Esophagus muscularis mucosa (tissue), 4 donors: ENCODE measurements at regions not wholly inside any gene's neighbourhood (a gene's known extent, or its start where the extent isn't known, plus 50 kb on each side); places are given as distances from the start of the nearest gene placed in this dataset.
"Not testable (repeated sequence)": the region's sequence is repeated elsewhere in the genome, so short reads cannot be mapped to it uniquely, and the experiment has no call there.

Experiments
- DNase-seq: peaks from one replicate; pipeline ENCODE4 v3.0.0-alpha.2; 2017; ENCODE audit errors: extremely low spot score
- H3K27ac ChIP-seq, 4 donors: fragments of 200-600 bp; sonication (generic); replicated peaks in 1 of 4; 1 replicate in 3 of 4; 2 replicates in 1 of 4; pipeline ENCODE4 v1.5.1; 2016 to 2019; ENCODE audit warnings: mild to moderate bottlenecking in 1 of 4
- H3K27me3 ChIP-seq, 4 donors: fragments of 200-600 bp; sonication (generic); one replicate each; pipeline versions ENCODE4 v1.5.1 to v1.6.0; 2016 to 2019
- H3K36me3 ChIP-seq, 4 donors: fragments of 200-600 bp; sonication (generic); one replicate each; pipeline ENCODE4 v1.5.1; 2016 to 2019
- H3K4me1 ChIP-seq, 4 donors: fragments of 200-600 bp; sonication (generic); one replicate each; pipeline ENCODE4 v1.5.1; 2016 to 2019
- H3K4me3 ChIP-seq, 4 donors: fragments of 200-600 bp; sonication (generic); 1 replicate in 2 of 4; 2 replicates in 2 of 4; pipeline ENCODE4 v1.5.1; 2016 to 2019; ENCODE audit warnings: mild to moderate bottlenecking in 4 of 4, moderate library complexity in 1 of 4
- H3K9me3 ChIP-seq, 4 donors: fragments of 200-600 bp; sonication (generic); 1 replicate in 3 of 4; 2 replicates in 1 of 4; pipeline ENCODE4 v1.5.1; 2016 to 2019
- EP300 ChIP-seq: sonication (generic); formaldehyde crosslinking; IDR thresholded peaks from one replicate; pipeline ENCODE4 v1.6.1; 2017; ENCODE audit warnings: antibody characterized with exemption
- POLR2A ChIP-seq: fragments of 450-650 bp; IDR thresholded peaks from one replicate; pipeline ENCODE4 v1.6.1; 2017; ENCODE audit warnings: antibody characterized with exemption, moderate library complexity, mild to moderate bottlenecking, low read depth
- POLR2AphosphoS5 ChIP-seq, 2 donors: sonication (generic); formaldehyde crosslinking; IDR thresholded peaks; one replicate each; pipeline ENCODE4 v1.6.1; 2017; ENCODE audit warnings: antibody characterized with exemption in 2 of 2
- WGBS: methylation state at CpG from one replicate; pipeline ENCODE4 v1.1.5; 2018; 5-methylcytosine and 5-hydroxymethylcytosine counted together
- intact Hi-C: fragments of 100-400 bp; cut with DNase I; formaldehyde crosslinking; loops from one replicate; pipeline ENCODE4 v1.15.1; 2023
- TF ChIP-seq, protein P1 (sequence below), 3 experiments: fragments of 200-600 bp in 2 of 3; fragments of 450-650 bp in 1 of 3; sonication (generic) in 2 of 3; IDR thresholded peaks; one replicate each; pipeline ENCODE4 v1.5.1; 2017 to 2019; ENCODE audit warnings: antibody characterized with exemption in 3 of 3, mild to moderate bottlenecking in 2 of 3, moderate library complexity in 1 of 3

GRCh38 chr2:22076454-22076853 lies 952.7 kb downstream of the TDRD15 start:
- Histone ChIP-seq H3K27me3 (no peaks in the 10 kb centered on the region), H3K27ac (no peak overlapping the region), H3K4me3 (no peak overlapping the region), H3K4me1 (no peaks in the 10 kb centered on the region), H3K36me3 (no peaks in the 10 kb centered on the region), H3K9me3 (peaks cover 0 to 9% (median 0%) of the 10 kb centered on the region in 4 donors)
- 43% methylated on average over 1 of the region's 1 CpG for WGBS
- intact Hi-C loops = no loop called here
- no peak for DNase-seq
- TF ChIP-seq, protein P1, sequence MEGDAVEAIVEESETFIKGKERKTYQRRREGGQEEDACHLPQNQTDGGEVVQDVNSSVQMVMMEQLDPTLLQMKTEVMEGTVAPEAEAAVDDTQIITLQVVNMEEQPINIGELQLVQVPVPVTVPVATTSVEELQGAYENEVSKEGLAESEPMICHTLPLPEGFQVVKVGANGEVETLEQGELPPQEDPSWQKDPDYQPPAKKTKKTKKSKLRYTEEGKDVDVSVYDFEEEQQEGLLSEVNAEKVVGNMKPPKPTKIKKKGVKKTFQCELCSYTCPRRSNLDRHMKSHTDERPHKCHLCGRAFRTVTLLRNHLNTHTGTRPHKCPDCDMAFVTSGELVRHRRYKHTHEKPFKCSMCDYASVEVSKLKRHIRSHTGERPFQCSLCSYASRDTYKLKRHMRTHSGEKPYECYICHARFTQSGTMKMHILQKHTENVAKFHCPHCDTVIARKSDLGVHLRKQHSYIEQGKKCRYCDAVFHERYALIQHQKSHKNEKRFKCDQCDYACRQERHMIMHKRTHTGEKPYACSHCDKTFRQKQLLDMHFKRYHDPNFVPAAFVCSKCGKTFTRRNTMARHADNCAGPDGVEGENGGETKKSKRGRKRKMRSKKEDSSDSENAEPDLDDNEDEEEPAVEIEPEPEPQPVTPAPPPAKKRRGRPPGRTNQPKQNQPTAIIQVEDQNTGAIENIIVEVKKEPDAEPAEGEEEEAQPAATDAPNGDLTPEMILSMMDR (IDR thresholded peaks at IDR 0.05) = no peak
- TF ChIP-seq EP300 (no peak), POLR2A (no peak), POLR2AphosphoS5 (IDR thresholded peaks at IDR 0.05) (no peak)

GRCh38 chr2:22078701-22079100 lies 954.9 kb downstream of the TDRD15 start:
- Histone ChIP-seq H3K27me3 (no peaks in the 10 kb centered on the region), H3K9me3 (peaks cover 0 to 2% (median 0%) of the 10 kb centered on the region in 4 donors), H3K4me1 (no peaks in the 10 kb centered on the region), H3K4me3 (no peak overlapping the region), H3K27ac (no peak overlapping the region), H3K36me3 (no peaks in the 10 kb centered on the region)
- intact Hi-C loops = no loop called here
- DNase-seq = no peak
- TF ChIP-seq POLR2A (no peak), EP300 (no peak), POLR2AphosphoS5 (IDR thresholded peaks at IDR 0.05) (no peak)
- TF ChIP-seq, protein P1 (IDR thresholded peaks at IDR 0.05) = no peak

DNA sequence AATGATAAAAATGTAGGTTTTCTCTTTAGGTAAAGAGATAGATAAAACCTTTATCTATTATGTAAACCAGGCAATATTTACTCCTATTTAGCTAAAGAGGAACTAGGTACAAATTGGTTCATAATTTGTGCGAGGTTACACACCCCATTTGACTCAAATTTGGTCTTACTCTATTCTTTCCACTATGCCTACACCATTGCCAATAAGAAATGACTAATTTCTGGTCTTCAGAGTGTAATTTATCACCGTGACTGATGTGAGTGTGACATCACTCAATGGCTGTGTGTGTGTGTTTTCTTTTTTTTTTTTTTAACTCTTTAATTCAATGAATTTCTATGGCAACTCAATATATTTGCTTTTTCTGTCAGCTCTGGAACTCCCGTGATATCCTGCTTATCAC lies 955.8 kb downstream of the TDRD15 start:
- H3K4me1 ChIP-seq = no peaks in the 10 kb centered on the region
- no peak for DNase-seq
- H3K4me3 ChIP-seq = no peak overlapping the region
- no peaks in the 10 kb centered on the region for H3K27me3 ChIP-seq
- no peaks in the 10 kb centered on the region for H3K36me3 ChIP-seq
- TF ChIP-seq POLR2A = no peak
- TF ChIP-seq EP300 = no peak
- TF ChIP-seq POLR2AphosphoS5 (IDR thresholded peaks at IDR 0.05) = no peak
- TF ChIP-seq, protein P1 (IDR thresholded peaks at IDR 0.05) = no peak
- no peak overlapping the region for H3K27ac ChIP-seq
- intact Hi-C loops = no loop called here
- WGBS = 84% methylated on average over 3 of the region's 3 CpGs
- no peaks in the 10 kb centered on the region for H3K9me3 ChIP-seq

- Histone ChIP-seq H3K4me3 (no peak overlapping the region), H3K4me1 (no peaks in the 10 kb centered on the region), H3K27ac (no peak overlapping the region), H3K27me3 (no peaks in the 10 kb centered on the region), H3K9me3 (no peaks in the 10 kb centered on the region), H3K36me3 (no peaks in the 10 kb centered on the region)
- 53% methylated on average over 2 of the region's 2 CpGs for WGBS
- DNase-seq = no peak
- intact Hi-C loops = no loop called here
- TF ChIP-seq EP300 = no peak
- TF ChIP-seq, protein P1 (IDR thresholded peaks at IDR 0.05) = no peak
- TF ChIP-seq POLR2AphosphoS5 (IDR thresholded peaks at IDR 0.05) = no peak
- TF ChIP-seq POLR2A = no peak
Measured at GRCh38 chr2:22086726-22087125, 963.0 kb downstream of the TDRD15 start.

- WGBS = 71% methylated on average over 3 of the region's 3 CpGs
- H3K27me3 ChIP-seq, H3K9me3 ChIP-seq, H3K36me3 ChIP-seq, H3K4me1 ChIP-seq, H3K4me3 ChIP-seq, H3K27ac ChIP-seq, DNase-seq, intact Hi-C loops: not testable (repeated sequence)
Measured at GRCh38 chr2:22103617-22104016, 979.8 kb downstream of the TDRD15 start.
